Activated CD4-positive, alpha-beta memory T cell treated with anti-CD3 and anti-CD28 coated beads, Interleukin-2, amount 10 ng/mL, durations not matched to agents 7 days and 5 days (primary cell): ENCODE measurements at regions not wholly inside any gene's neighbourhood (a gene's known extent, or its start where the extent isn't known, plus 50 kb on each side); places are given as distances from the start of the nearest gene placed in this dataset.
"Not testable (repeated sequence)": the region's sequence is repeated elsewhere in the genome, so short reads cannot be mapped to it uniquely, and the experiment has no call there.

Experiments used
- CTCF ChIA-PET: fragments of 350-600 bp; sonication (Branson Sonifier 250); formaldehyde crosslinking; loops from one replicate; lab custom pipeline; 2021; ENCODE audit warnings: antibody characterized with exemption, inconsistent platforms; lab: Charles Lee
- POLR2A ChIA-PET: fragments of 350-600 bp; sonication (Branson Sonifier 250); formaldehyde crosslinking; loops from one replicate; lab custom pipeline; 2021; ENCODE audit warnings: antibody characterized with exemption; lab: Charles Lee
- DNase-seq: peaks from one replicate; pipeline ENCODE4 v3.0.0-alpha.2; 2020
- H3K27ac Mint-ChIP-seq: one replicate; pipeline ENCODE4 v1.8.0; 2021; ENCODE audit warnings: mild to moderate bottlenecking, mixed read lengths
- H3K27me3 Mint-ChIP-seq: one replicate; pipeline ENCODE4 v1.8.0; 2021; ENCODE audit warnings: mixed read lengths
- H3K36me3 Mint-ChIP-seq: one replicate; pipeline ENCODE4 v1.8.0; 2021; ENCODE audit warnings: low read depth, mixed read lengths
- H3K4me1 Mint-ChIP-seq: one replicate; pipeline ENCODE4 v1.8.0; 2021; ENCODE audit warnings: mixed read lengths
- H3K4me3 Mint-ChIP-seq: one replicate; pipeline ENCODE4 v1.8.0; 2021; ENCODE audit warnings: mild to moderate bottlenecking, mixed read lengths
- H3K9me3 Mint-ChIP-seq: one replicate; pipeline ENCODE4 v1.8.0; 2021; ENCODE audit warnings: mixed read lengths

DNA sequence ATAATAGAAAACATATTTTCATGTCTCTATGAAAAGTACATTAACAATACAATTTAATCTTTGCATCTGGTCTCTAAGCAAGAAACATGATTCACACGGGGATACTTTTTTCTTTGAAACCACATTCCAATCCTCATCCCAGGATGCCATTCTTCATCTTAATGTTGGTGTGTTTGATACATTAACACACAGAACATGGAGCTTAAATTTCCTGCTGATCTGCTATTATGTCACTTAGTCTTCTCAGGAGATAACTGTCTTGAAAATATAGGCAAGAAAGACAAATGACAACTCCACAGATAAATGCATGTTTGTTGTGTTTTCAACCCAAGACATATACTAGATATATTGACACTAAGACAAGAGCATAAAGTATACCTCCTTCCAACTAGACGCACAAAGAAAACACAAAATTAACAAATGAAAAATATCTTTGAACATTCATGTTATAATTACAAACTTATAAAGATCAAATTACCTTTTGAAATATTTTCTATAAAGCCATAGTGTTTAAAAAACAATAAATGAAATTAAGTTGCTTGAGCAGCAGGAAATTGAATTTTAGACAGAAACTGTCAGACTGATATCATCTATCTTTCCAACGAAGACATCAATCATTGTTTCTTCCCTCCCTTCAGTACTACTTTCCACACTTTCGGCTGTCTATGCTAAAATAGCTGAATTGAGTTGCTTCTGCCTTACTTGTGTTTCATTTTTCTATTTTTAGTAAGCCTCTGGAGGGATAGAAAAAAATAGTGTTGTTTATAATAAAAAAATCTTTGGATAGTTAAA is 1676.7 kb upstream of the CDH9 start:
- Mint-ChIP-seq H3K36me3 (no peaks in the 10 kb centered on the region), H3K4me1 (no peaks in the 10 kb centered on the region), H3K9me3 (peaks cover 3% of the 10 kb centered on the region), H3K27me3 (no peaks in the 10 kb centered on the region), H3K27ac (no peak overlapping the region), H3K4me3 (no peak overlapping the region)
- POLR2A ChIA-PET, result no interaction called here
- CTCF ChIA-PET, result no interaction called here
- DNase-seq, result no peak

DNA sequence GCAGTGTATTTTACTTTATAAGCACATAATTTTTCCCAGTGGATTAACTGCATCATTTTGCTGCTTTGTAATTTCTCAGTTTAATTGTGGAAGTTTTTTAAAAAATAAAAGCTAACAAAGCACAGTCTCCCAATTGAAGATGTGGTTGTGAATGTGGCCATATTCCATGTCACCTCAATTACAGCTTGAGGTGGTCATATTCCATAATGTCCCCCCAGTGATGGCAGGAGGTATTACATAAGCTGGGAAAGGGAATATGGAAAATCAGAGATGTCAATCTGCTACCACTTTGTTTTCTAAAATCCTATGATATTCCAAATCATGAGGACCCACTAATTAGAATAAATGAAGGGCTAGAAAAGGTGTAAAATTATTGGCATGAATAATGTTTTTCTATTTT is 1672.0 kb upstream of the CDH9 start:
- H3K36me3 Mint-ChIP-seq, result no peaks in the 10 kb centered on the region
- no peak for DNase-seq
- no peak overlapping the region for H3K27ac Mint-ChIP-seq
- no peaks in the 10 kb centered on the region for H3K27me3 Mint-ChIP-seq
- ChIA-PET POLR2A (no interaction called here), CTCF (no interaction called here)
- no peaks in the 10 kb centered on the region for H3K4me1 Mint-ChIP-seq
- H3K4me3 Mint-ChIP-seq, result no peak overlapping the region
- peaks cover 8% of the 10 kb centered on the region for H3K9me3 Mint-ChIP-seq

DNA sequence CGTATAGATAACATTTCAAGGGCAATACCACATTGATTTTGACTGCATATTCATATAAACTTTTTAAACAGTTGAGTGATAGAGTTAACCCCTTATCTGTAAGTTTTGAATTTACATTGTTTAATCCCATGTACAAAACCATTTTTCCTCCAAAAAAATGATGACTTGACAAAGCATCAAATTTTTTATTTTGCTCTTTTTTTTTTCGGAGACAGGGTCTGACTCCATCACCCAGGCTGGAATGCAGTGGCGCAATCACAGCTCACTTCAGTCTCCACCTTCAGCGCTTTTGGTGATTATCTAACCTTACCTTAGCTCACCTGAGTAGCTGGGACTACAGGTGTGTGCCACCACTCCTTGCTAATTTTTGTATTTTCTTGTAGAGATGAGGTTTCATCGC is 1670.1 kb upstream of the CDH9 start:
- POLR2A ChIA-PET, result no interaction called here

GRCh38 chr5:28707706-28708105 is 1669.3 kb upstream of the CDH9 start:
- ChIA-PET CTCF (no interaction called here), POLR2A (no interaction called here)
- Mint-ChIP-seq H3K27me3 (no peaks in the 10 kb centered on the region), H3K27ac (no peak overlapping the region), H3K9me3 (peaks cover 11% of the 10 kb centered on the region), H3K4me1 (no peaks in the 10 kb centered on the region), H3K4me3 (no peak overlapping the region), H3K36me3 (no peaks in the 10 kb centered on the region)
- no peak for DNase-seq

More for the DNA sequence above, 1670.1 kb upstream of the CDH9 start:
- Mint-ChIP-seq H3K9me3 (peaks cover 11% of the 10 kb centered on the region), H3K4me1 (no peaks in the 10 kb centered on the region), H3K27me3 (no peaks in the 10 kb centered on the region), H3K4me3 (no peak overlapping the region), H3K36me3 (no peaks in the 10 kb centered on the region), H3K27ac (no peak overlapping the region)
- DNase-seq, result no peak
- CTCF ChIA-PET, result no interaction called here

- no peak overlapping the region for H3K27ac Mint-ChIP-seq
- ChIA-PET POLR2A (no interaction called here), CTCF (no interaction called here)
- H3K4me3 Mint-ChIP-seq, result no peak overlapping the region
- no peaks in the 10 kb centered on the region for H3K36me3 Mint-ChIP-seq
- no peak for DNase-seq
- H3K9me3 Mint-ChIP-seq, result peaks cover 17% of the 10 kb centered on the region
- no peaks in the 10 kb centered on the region for H3K27me3 Mint-ChIP-seq
- H3K4me1 Mint-ChIP-seq, result no peaks in the 10 kb centered on the region
Measured at GRCh38 chr5:28703651-28704260, 1665.4 kb upstream of the CDH9 start.

DNA sequence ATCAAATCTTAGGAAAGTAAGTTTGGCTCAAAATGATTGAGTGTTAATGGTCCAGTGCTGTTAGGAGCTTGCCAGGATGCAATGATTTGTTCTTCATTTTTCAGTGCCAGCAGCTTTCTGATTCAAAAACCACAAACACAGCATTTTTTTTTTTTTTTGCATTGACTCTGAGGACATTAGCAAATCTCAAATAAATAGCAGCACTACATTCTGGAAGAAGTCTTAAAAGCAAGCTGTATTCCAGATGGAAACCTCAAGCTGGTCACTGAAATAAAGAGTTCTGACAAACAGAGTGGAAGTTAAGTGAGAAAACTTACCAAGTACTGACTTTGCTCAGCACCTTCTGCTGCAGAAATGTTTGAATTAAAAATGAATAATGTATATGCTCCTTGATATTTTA is 1653.1 kb upstream of the CDH9 start:
- Mint-ChIP-seq H3K27me3 (no peaks in the 10 kb centered on the region), H3K27ac (no peak overlapping the region), H3K4me1 (no peaks in the 10 kb centered on the region), H3K9me3 (peaks cover 7% of the 10 kb centered on the region), H3K36me3 (no peaks in the 10 kb centered on the region), H3K4me3 (no peak overlapping the region)
- DNase-seq, result no peak
- ChIA-PET POLR2A (no interaction called here), CTCF (no interaction called here)

DNA sequence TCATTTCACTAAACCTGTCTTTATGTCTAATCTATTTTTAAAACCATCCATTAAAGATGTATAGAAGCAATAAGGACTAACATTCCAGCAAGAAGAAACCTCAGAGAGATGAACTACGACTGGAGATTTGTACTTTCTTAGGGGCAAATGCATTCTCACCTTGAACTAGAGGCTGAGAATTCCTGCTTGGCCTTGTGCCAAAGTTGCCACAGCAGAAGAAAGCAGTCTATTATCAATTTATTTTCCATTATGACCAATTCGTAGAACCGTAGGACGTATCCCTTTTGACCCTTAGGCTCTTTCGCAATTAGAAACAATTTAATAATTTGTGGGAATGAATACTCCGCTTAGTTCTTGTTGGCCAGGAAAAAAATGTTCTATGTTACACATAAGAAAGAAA is 1647.4 kb upstream of the CDH9 start:
- no peak for DNase-seq
- H3K27me3 Mint-ChIP-seq, result no peaks in the 10 kb centered on the region
- no peak overlapping the region for H3K4me3 Mint-ChIP-seq
- H3K36me3 Mint-ChIP-seq, result no peaks in the 10 kb centered on the region
- CTCF ChIA-PET, result no interaction called here
- no peak overlapping the region for H3K27ac Mint-ChIP-seq
- POLR2A ChIA-PET, result no interaction called here
- H3K4me1 Mint-ChIP-seq, result no peaks in the 10 kb centered on the region
- H3K9me3 Mint-ChIP-seq, result peaks cover 7% of the 10 kb centered on the region

- no peak overlapping the region for H3K4me3 Mint-ChIP-seq
- H3K4me1 Mint-ChIP-seq, result no peaks in the 10 kb centered on the region
- no peaks in the 10 kb centered on the region for H3K27me3 Mint-ChIP-seq
- no peak overlapping the region for H3K27ac Mint-ChIP-seq
- H3K36me3 Mint-ChIP-seq, result no peaks in the 10 kb centered on the region
- DNase-seq, result no peak
- ChIA-PET CTCF (no interaction called here), POLR2A (no interaction called here)
- peaks cover 13% of the 10 kb centered on the region for H3K9me3 Mint-ChIP-seq
Measured at GRCh38 chr5:28678899-28679298, 1640.5 kb upstream of the CDH9 start.

DNA sequence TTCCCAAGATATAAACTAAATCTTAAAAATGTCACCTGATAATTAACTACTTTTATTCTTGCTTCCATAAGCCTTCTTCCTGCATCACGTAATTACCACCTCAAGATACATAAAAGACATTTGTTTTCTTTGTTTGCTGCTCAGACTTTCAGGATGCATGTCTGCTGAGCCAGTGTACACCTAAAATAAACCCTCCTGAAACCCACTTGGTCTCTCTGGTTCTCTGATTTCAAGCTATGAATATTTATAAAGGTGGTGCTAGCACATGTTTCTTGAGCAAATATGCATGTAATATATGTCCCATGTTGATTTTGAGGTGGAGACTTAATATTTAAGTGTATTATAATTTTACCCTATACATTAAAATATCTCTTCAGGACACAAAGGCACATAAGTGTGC is 1627.7 kb upstream of the CDH9 start:
- ChIA-PET POLR2A (no interaction called here), CTCF (no interaction called here)
- H3K36me3 Mint-ChIP-seq, result no peaks in the 10 kb centered on the region
- H3K27ac Mint-ChIP-seq, result no peak overlapping the region
- no peak overlapping the region for H3K4me3 Mint-ChIP-seq
- DNase-seq, result no peak
- no peaks in the 10 kb centered on the region for H3K27me3 Mint-ChIP-seq
- H3K4me1 Mint-ChIP-seq, result no peaks in the 10 kb centered on the region
- H3K9me3 Mint-ChIP-seq, result peaks cover 23% of the 10 kb centered on the region

DNA sequence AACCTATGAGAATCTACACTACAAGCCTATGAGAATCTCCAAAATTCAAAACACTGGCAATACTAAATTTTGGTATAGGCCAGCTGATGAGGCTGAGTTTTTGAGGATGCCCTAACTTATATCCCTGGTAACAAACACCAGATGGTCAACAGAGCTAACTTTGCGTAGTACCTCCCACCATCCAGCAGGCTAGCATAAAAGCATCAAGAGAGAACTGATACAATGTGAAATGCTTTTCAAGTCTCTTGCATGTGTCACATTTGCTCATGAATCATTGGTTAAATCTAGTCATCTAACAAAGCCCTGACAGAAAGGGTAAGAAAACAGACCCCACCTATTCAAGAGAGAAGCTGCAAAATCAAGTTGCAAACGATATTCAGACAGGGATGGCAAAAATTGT is 1609.7 kb upstream of the CDH9 start:
- H3K36me3 Mint-ChIP-seq, result no peaks in the 10 kb centered on the region
- no peak overlapping the region for H3K27ac Mint-ChIP-seq
- H3K4me3 Mint-ChIP-seq, result no peak overlapping the region
- H3K4me1 Mint-ChIP-seq, result no peaks in the 10 kb centered on the region
- no peak for DNase-seq
- POLR2A ChIA-PET, result no interaction called here
- peaks cover 3% of the 10 kb centered on the region for H3K9me3 Mint-ChIP-seq
- CTCF ChIA-PET, result no interaction called here
- no peaks in the 10 kb centered on the region for H3K27me3 Mint-ChIP-seq

DNA sequence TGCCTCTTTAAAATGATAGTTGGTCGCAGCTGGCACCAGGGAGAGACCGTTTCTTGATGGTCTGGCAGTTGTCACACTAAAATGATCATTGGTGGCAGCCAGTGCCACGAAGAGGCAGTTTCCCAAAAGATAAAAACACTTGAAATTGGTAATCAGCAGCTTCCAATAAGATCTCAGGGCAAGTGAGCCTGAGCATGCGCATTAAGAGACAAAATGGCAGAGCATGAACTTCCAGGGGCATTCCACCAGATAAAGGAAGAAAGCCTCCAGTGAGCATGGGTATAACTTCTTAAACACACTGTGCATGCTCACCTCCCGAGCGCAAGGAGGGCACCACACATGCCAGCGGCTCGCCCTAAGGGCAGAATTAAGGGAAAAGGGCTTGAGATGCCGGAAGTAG is 1594.2 kb upstream of the CDH9 start:
- ChIA-PET CTCF (no interaction called here), POLR2A (no interaction called here)
- DNase-seq, result no peak
- Mint-ChIP-seq H3K4me1 (no peaks in the 10 kb centered on the region), H3K27me3 (no peaks in the 10 kb centered on the region), H3K4me3 (no peak overlapping the region), H3K9me3 (peaks cover 16% of the 10 kb centered on the region), H3K36me3 (no peaks in the 10 kb centered on the region), H3K27ac (no peak overlapping the region)

- peaks cover 10% of the 10 kb centered on the region for H3K9me3 Mint-ChIP-seq
- no peak overlapping the region for H3K4me3 Mint-ChIP-seq
- CTCF ChIA-PET, result no interaction called here
Measured at GRCh38 chr5:28603869-28604268, 1565.5 kb upstream of the CDH9 start.

DNA sequence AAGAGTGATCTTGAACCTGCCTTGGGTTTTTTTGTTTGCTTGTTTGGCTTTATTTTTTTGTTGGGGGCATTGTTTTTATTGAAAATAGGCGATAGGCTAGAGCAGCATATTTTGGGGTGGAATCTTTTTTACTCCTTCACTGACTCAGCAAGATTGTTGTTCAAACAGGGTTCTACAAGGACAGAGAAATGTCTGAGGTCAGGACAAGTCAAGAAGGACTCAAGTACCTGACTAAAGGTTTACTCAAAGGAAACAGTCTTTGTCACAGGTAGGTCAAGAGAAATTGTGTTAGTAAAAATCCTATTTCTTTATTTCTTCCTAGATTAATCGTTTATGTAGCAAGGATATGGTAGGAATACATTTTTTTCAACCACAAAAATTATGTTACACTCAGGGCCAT is 1564.0 kb upstream of the CDH9 start:
- ChIA-PET CTCF (no interaction called here), POLR2A (no interaction called here)
- H3K4me3 Mint-ChIP-seq, result no peak overlapping the region
- H3K9me3 Mint-ChIP-seq, result peaks cover 6% of the 10 kb centered on the region
- DNase-seq, result no peak
- H3K27me3 Mint-ChIP-seq, result no peaks in the 10 kb centered on the region
- no peaks in the 10 kb centered on the region for H3K4me1 Mint-ChIP-seq
- H3K27ac Mint-ChIP-seq, result no peak overlapping the region
- no peaks in the 10 kb centered on the region for H3K36me3 Mint-ChIP-seq

More at GRCh38 chr5:28603869-28604268, 1565.5 kb upstream of the CDH9 start:
- H3K27me3 Mint-ChIP-seq, result no peaks in the 10 kb centered on the region
- H3K4me1 Mint-ChIP-seq, result no peaks in the 10 kb centered on the region
- DNase-seq, result no peak
- H3K27ac Mint-ChIP-seq, result no peak overlapping the region
- no peaks in the 10 kb centered on the region for H3K36me3 Mint-ChIP-seq
- POLR2A ChIA-PET, result no interaction called here

- H3K27ac Mint-ChIP-seq, CTCF ChIA-PET, H3K4me3 Mint-ChIP-seq, H3K27me3 Mint-ChIP-seq, DNase-seq, H3K36me3 Mint-ChIP-seq, H3K4me1 Mint-ChIP-seq, H3K9me3 Mint-ChIP-seq, POLR2A ChIA-PET: not testable (repeated sequence)
Measured at GRCh38 chr5:28596707-28597106, 1558.3 kb upstream of the CDH9 start.
